Activated T-cell treated with anti-CD3 and anti-CD28 coated beads for 48 hours (primary cell): ENCODE measurements at regions not wholly inside any gene's neighbourhood (a gene's known extent, or its start where the extent isn't known, plus 50 kb on each side); places are given as distances from the start of the nearest gene placed in this dataset.
"Not testable (repeated sequence)": the region's sequence is repeated elsewhere in the genome, so short reads cannot be mapped to it uniquely, and the experiment has no call there.

ENCODE experiments used
- DNase-seq: peaks from one replicate; pipeline ENCODE4 v3.0.0-alpha.2; 2020; ENCODE audit warnings: low read depth

- no peak for DNase-seq
These were observed 636.8 kb upstream of the KCNMB2 start for GRCh38 chr3:177899275-177900067.

- DNase-seq = no peak
These were observed 633.4 kb upstream of the KCNMB2 start for GRCh38 chr3:177902876-177903275.

- DNase-seq = no peak
These were observed 631.6 kb upstream of the KCNMB2 start for GRCh38 chr3:177904621-177905020.

- DNase-seq = no peak
These were observed 630.8 kb upstream of the KCNMB2 start for GRCh38 chr3:177905173-177906125.

GRCh38 chr3:177906126-177906511 lies 630.1 kb upstream of the KCNMB2 start:
- DNase-seq = no peak

- no peak for DNase-seq
These were observed 629.5 kb upstream of the KCNMB2 start for GRCh38 chr3:177906578-177907229.

- not testable (repeated sequence) for DNase-seq
These were observed 626.7 kb upstream of the KCNMB2 start for GRCh38 chr3:177909530-177909929.

DNA sequence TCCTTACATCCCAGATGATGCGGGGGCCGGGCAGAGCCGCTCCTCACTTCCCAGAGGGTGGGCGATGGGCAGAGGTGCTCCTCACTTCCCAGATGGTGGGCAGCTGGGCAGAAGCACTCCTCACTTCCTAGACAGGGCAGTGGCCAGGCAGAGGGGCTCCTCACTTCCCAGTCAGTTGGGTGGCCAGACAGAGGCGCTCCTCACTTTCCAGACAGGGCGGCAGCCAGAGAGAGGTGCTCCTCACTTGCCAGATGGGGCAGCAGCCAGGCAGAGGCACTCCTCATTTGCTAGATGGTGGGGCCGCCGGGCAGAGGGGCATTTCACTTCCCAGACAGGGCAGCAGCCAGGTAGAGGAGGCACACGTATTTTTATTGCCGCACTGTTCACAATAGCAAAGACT lies 622.0 kb upstream of the KCNMB2 start:
- DNase-seq = no peak

DNA sequence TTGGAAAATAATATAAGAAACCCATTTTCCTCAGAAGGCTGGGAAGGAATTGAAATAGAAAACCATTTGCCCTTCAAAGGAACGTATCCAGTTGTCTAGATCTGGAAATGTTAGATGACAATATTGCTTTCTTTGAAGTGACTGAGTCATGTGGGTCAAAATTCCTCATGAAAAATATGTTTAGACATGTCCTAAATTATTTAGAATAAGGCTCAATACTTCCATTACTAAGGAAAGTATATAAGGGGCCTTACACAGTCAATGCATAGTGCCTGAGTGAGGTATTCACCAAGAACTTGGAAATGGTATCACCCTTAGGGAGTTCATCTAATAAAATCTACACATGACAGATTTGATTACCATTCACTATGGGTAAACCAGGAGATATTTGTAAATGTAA lies 619.8 kb upstream of the KCNMB2 start:
- DNase-seq = no peak

- DNase-seq = no peak
These were observed 618.9 kb upstream of the KCNMB2 start for GRCh38 chr3:177917234-177917861.

DNA sequence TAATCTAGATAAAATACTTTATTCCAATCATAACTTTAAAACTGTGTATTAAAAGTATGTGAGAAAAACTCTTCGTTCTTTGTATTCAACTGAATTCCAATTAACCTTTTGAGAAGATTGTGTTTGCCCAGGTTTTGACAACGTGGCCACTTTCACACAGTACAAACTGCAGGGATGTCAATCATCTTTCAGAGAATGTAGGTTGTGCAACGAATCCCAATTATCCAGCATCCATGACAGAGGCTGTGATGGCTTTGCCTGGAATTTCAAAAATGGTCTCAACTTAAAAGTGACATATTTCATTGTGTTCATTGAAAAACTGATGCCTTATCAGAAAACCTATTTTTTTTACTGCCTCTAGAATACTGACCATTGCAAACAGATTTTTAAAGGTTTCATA lies 615.1 kb upstream of the KCNMB2 start:
- DNase-seq = no peak

- no peak for DNase-seq
These were observed 612.0 kb upstream of the KCNMB2 start for GRCh38 chr3:177924261-177924660.

DNA sequence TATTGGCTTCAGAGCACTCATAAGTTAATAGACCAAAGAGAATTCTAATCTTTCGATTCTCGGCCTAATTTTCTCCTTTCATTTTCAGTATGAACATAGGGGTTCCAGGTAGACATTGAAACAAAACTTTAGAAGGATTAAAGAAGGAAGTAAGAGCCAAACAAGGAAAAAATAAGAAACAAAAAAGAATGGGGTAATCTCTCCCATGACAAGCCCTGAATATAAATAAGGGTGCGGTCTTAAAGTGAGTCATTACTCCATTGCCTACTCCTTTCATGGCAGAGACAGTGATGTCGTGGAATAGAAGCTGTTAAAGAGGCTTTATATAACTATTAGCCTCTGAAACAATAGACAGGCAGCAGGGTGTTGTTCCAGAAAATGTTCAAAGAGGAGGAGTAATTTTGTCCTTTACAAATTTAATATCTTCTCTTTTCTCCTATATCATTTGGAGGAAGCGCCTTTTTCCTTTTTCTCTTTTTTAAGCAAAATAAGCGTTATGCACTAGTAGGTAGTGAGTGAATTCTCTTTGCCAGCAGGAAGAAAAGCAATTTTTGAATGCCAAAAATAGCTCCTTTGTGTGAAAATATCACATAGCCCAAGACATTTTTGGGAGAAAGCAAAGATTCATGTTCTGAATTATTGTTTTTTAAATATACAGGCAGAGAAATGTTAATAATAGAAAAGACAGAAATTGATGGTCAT lies 607.9 kb upstream of the KCNMB2 start:
- no peak for DNase-seq

DNA sequence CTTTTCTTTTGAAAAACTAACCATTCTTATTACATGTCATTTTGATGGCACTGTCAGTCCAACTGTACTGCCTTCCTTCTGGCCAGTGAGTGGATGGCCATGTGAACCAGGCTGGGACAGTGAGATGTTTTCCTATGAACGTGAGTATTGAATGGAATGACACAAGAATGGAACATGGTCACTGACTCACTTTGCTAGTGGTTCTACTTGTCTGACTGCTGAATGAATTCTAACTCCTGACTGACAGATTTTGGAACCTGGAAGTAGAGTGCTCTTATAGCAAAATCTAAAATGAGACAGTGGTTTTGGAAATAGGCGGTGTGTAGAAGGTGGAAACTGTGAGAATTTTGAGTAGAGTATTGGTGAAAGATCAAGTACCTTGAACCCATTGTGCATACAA lies 606.9 kb upstream of the KCNMB2 start:
- no peak for DNase-seq

DNA sequence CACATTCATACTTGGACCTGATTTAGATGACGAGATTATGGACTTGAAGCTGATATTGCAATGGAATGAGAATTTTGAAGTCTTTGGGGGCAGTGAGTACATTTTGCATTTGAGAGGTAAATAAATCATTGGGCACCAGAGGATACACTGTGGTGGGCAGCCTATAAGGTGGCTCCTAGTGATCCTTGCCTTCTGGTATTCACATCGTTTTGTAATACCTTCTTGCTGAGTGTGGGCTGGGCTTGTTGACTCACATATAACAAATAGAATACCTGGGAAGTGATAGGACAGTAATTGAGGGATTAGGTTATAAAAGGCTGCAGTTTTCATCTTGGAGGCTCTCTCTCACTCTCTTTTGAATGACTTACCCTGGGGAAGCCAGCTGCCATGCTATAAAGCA lies 605.5 kb upstream of the KCNMB2 start:
- no peak for DNase-seq

DNA sequence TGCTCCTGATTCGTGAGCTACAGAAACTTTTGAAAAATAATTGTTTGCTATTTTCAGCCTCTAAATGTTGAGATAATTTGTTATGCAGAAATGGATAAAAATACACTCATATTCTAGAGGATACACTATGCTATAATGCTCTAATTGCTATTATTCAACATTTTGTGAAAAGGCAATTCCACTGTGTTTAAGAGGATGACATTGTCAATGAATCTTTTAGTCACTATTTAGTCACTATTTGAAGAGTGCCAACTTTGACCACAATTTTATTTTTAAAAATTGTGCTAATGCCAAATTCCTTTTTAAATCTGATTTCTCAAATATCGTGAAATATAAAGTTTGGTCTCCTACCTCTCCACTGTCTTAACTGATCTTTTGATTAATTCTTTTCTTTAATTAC lies 604.9 kb upstream of the KCNMB2 start:
- DNase-seq = no peak

DNA sequence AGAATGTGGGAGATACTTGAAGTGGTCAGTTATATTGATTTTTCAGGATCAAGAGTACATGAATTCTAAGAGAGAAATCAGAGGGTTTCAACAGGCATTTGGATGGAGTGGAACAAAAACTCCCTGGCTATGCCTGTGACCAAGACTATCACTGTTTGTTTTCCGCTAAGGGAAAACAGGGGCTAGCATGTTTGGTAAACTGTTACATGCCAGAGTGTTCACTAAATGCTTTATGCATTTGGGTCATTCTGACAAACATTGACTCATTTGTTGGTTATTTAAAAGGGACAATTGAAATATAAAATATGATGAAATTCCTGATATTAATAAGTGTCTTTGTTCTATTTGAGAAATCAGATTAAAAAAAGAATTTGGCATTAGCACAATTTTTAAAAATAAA lies 603.9 kb upstream of the KCNMB2 start:
- DNase-seq = no peak

DNA sequence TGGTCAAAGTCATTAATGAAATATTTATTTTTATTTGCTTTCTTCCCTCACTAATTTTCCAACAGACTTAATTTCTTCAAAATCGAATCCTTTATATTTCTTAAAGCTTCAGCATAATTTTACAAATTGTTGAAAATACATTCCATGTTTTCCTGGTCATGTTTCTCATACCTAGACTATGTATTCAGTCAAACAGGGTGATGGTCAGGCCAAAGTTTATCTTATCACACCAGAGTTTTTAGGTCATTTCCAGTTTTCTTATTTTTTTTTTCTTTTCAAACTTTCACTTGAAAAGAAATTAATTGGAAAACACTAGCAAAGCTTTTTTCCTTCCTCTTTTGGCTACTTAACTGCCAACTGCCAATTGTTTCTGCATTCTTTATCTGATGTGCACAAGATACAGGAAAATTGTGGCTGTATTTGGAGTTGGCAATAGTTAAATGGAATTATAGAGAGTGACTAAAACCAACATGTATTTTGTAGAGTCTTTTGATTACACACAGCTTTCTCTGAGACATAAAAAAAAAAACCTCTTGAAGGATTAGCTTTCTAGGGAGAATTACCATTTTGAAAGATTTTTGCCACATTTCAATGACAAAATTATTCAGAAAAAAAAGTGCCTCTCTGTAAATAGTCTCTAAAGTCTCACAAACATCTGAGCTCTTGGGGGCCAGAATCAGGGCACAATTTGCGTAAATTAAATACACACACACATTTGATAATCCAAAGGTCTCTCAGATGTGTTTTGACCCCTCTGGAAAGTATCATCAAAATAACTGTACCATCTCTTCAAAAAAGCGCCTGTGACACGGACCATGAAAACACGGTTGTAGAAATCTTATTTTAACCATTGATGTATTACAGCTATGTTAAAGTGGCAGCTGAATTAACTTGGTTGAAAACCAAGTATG lies 603.2 kb upstream of the KCNMB2 start:
- no peak for DNase-seq

DNA sequence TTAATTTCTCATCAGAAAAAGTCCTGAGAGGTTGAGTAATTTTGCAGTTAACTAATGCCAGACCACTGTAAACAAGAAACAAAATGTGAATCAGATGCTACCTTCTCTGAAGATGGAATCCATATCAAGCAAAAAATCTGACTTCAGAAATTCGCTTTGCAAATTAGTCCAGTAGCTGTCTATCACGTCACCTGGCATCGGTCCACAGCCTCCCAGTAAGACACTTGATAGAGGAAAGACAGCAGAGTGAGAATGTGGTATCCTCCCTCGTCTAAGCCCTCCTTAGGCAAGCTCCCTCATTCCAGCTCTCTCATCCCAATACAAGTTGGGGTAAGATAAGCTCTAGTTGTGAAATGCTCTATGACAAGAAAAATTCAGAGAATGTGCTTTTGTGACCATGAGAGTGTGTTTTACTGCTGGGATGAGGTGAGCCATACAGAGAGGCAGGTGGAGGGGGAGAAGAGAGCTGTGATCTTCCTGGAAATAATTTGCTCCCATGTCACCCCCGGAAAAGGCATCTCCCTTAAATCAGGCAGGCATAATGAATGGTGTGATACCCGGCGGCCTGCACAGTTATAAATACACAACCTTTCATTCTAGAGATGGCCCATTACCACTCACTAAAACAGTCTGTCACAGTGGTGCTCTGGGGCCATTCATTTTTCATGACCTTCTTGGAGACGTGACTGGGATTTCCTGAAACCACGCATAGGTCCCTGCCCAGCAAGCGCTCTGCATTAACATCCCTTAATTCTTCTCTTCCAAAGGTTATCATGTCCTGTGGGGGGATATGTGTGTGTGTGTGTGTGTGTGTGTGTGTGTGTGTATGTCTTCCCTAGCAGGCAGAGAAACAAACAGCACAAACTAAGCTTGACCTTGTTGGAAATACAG lies 602.0 kb upstream of the KCNMB2 start:
- DNase-seq = no peak
